Ramos (cell line): ENCODE measurements at regions not wholly inside any gene's neighbourhood (a gene's known extent, or its start where the extent isn't known, plus 50 kb on each side); places are given as distances from the start of the nearest gene placed in this dataset.

Experiments
- in situ Hi-C: fragments of 300-500 bp; cut with MboI; formaldehyde crosslinking; loops from one replicate; pipeline ENCODE4 v1.14.3; 2022; ENCODE audit warnings: low sequenced_read_pairs; ENCODE audit not compliant: unreplicated experiment

DNA sequence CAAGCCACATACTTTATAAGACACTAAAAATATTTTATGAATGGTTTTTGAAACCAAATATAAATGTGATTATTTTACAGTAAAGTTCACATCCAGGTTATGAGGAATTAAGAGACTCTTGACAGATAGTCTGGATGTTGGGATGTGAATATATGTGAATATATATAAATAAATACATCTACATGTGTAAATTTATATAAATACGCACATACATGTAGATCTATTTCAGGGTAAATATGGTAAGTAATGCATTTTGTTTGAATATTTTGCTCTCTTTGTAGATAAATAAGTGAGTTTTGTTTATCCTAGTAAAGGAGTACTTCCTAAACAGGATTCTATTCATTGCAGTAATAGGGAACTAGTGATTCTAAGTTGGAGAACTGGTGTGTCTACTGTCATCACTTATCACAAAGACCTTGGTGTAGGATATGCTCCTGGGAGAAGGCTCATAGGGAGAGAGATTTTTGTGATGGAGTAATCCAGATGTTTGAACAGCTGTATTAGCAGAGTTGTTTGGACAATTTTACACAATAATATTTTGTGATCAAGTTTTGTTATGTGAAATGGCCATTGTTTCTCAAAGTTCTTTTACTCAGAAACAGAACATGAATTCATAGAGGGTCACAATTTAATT lies 60.2 kb upstream of the NT5C1B start:
- in situ Hi-C loops, result no loop called here

DNA sequence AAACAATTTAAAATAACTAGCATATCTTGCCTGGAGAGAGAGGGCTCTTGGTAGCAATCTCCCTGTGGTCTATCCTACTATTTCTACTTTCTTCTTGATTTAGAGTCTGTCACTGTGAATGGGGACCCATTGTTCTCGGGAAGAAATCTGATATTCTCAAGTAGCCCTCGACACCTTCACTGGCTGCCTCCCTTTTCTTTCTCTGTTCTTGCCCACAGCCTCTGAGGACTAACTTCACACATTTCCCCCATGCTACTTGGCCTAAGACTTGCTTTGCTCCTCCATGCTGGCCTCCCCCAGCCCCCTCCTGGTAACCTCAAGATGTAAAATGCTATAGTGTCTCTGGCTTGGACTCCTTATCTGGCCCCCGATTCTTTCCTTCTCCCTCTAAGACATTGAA lies 58.8 kb upstream of the NT5C1B start:
- in situ Hi-C loops, result no loop called here

DNA sequence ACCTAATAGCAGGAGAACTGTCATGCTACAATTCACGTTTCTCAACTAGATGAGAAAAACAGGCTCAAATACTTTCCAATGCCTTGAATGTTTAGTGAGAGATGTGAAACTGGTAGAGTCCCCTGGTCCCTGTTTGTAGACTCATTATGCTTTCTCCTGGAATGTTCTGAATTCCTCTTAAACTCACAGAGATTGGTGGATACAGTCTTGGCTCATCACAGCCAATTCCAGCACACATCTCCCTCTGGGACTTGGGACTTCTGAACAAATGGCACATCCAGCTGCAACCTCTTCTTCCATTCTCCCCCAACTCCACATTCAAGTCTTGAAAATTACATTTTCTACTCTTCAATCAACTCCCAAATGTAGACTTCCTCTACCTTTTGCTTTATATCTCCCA lies 58.4 kb upstream of the NT5C1B start:
- in situ Hi-C loops, result no loop called here

DNA sequence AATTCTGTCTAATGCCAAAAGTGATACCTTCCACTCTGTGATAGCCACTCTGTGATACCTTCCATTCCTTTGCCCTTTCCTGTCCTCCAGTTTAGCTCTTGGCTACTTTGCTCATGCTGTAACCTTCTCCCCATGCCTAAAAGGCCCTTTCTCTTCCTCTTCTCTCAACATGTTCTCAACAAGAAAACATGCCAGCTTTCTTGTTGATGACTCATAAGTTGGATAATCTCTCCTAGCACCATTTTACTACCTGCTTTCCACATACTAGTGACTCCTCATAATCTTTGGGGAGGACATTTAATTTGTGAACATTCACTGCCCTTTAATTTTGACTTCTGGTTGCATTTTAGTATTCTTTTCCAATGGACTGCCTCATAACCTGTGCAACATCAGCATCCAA lies 55.9 kb upstream of the NT5C1B start:
- in situ Hi-C loops, result no loop called here

DNA sequence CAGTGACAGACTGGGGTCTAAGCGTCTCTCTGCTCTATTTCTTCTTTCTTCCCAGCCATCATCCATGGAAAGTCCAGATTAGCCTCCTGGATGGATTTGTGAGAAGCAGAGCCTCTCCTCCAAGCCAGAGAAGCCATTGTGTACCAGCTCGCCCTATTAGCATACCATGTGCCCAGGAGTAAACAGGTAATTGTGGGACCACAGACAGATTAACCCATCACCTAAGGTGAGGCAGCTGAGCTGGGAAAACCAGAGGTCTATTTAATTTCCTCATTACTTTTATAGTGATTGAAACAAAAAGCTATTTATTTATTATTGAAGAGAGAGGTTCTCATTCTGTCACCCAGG lies 54.7 kb upstream of the NT5C1B start:
- in situ Hi-C loops, result no loop called here

DNA sequence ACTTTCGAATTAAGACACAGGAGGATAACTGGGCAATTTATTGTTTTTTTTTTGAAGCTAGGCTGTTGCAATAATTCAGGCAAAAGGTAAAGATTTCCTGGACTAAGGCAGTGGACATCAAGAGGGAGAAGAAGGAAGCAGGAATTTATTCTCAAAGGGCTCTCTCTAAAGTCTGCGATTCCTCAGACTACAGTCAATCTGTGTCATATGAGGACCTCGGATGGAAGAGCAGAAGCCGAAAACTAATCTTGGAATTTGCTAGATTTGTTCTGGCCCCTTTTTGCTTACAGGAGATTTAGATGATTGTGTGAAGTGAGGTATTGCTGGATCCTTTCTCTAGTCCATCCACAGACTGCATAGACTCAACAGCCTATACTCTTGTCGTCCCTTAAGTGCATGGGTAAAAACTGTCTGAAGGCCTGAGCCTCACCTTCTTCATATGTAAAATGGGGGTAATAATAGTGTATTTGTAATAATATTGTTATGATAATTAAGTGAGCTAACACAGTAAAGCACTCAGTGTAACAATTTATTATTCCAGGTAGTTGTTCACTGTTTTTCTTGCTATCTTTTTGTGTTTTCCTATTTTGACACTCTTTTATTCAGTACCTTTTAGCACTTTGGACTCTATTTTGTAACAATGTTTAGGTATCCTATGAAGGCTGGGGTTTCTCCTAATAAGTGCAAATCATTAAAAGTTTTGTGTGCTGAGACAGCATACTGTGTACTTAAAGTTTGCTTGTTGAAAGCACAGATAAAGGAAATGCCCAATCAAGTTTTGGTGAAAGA lies 54.2 kb upstream of the NT5C1B start:
- in situ Hi-C loops, result no loop called here

DNA sequence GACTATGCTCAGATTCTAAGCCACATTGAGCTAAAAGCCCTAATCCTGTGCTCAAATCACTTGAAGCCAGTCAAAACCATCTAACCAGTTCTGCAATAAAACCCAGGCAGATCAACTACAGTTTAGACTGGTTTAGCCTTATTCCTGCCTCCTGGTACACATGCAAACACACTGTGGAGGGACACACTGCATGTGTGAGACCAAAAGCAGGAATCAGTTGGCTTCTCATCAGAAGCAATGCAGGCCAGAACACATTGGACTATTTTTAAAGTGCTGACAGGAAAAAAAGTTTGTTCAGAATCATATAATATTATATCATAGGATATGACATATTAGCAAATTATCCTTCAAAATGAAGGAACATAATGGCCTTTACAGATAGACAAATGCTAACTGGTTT lies 52.5 kb upstream of the NT5C1B start:
- in situ Hi-C loops, result no loop called here

DNA sequence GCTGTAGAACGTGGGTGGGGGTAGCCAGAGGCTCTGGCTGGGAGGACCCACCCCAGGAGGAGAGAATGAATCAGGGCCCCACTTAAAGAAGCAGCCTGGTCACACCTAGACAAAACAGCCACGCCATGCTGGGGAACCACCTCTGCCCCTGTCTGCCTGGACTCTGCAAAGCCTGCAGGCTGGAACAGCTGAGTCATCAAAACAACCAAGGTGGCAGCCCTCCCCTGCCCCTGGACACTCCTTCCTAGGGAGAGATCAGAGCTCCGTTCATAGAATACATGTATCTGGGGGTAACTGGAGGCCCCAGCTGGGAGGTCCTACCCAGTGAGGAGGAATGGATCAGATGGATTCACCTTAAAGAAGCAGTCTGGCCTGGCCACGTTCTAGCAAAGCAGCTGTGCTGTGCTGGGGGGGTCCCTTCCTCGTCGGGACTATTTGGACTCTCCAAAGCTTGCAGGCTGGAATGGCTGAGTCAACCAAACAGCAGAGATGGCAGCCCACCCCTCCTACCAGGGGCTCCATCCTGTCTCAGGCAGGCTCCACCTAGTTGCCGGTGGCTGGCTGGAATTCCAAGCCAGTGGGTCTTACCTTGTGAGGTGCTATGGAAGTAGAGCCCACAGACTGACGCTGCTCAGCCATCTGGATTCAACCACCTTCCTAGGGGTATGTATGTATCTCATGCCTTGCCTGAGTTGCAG lies 50.5 kb upstream of the NT5C1B start:
- in situ Hi-C loops, result no loop called here
